H9 (cell line): ENCODE measurements at regions not wholly inside any gene's neighbourhood (a gene's known extent, or its start where the extent isn't known, plus 50 kb on each side); places are given as distances from the start of the nearest gene placed in this dataset.

Experiments used
- DNase-seq: peaks from one replicate; pipeline ENCODE4 v3.0.0-alpha.2; 2017
- H2AFZ ChIP-seq: one replicate; pipeline ENCODE4 v1.6.1; 2013; ENCODE audit warnings: mild to moderate bottlenecking, low read length, control low read depth, moderate library complexity
- H2AK5ac ChIP-seq: 2 replicates; pipeline ENCODE4 v1.6.1; 2013; ENCODE audit warnings: low read length, control low read depth, mixed read lengths; ENCODE audit not compliant: insufficient read length
- H2BK120ac ChIP-seq: one replicate; pipeline ENCODE4 v1.6.1; 2013; ENCODE audit warnings: low read depth, mild to moderate bottlenecking, low read length, control low read depth, inconsistent platforms; ENCODE audit not compliant: poor library complexity, severe bottlenecking
- H2BK12ac ChIP-seq: 2 replicates; pipeline ENCODE4 v1.6.1; 2013; ENCODE audit warnings: low read length, control low read depth, mixed read lengths, low read depth; ENCODE audit not compliant: insufficient read length
- H2BK15ac ChIP-seq: 2 replicates; pipeline ENCODE4 v1.6.1; 2013; ENCODE audit warnings: low read depth, low read length, control low read depth
- H2BK20ac ChIP-seq: one replicate; pipeline ENCODE4 v1.6.1; 2013; ENCODE audit warnings: low read depth, mild to moderate bottlenecking, low read length, control low read depth, inconsistent platforms; ENCODE audit not compliant: poor library complexity, severe bottlenecking
- H2BK5ac ChIP-seq: 2 replicates; pipeline ENCODE4 v1.6.1; 2013; ENCODE audit warnings: low read length, control low read depth, mixed read lengths; ENCODE audit not compliant: insufficient read length
- H3K14ac ChIP-seq: 2 replicates; pipeline ENCODE4 v1.6.1; 2013; ENCODE audit warnings: low read length, control low read depth; ENCODE audit not compliant: insufficient read depth
- H3K18ac ChIP-seq: 2 replicates; pipeline ENCODE4 v1.6.1; 2013; ENCODE audit warnings: low read depth, mild to moderate bottlenecking, mixed read lengths, low read length, control low read depth; ENCODE audit not compliant: insufficient read length
- H3K23ac ChIP-seq: 2 replicates; pipeline ENCODE4 v1.6.1; 2013; ENCODE audit warnings: low read length, control low read depth, mixed read lengths, low read depth; ENCODE audit not compliant: insufficient read length
- H3K23me2 ChIP-seq: 2 replicates; pipeline ENCODE4 v1.6.1; 2013; ENCODE audit warnings: low read depth, mild to moderate bottlenecking, mixed read lengths, low read length, control low read depth; ENCODE audit not compliant: insufficient read length, poor library complexity, severe bottlenecking
- H3K27ac ChIP-seq: 2 replicates; pipeline ENCODE4 v1.5.1; 2013; ENCODE audit warnings: low read length, control low read depth, mixed read lengths, low read depth; ENCODE audit not compliant: insufficient read length
- H3K27me3 ChIP-seq: 2 replicates; pipeline ENCODE4 v1.6.1; 2013; ENCODE audit warnings: low read length, control low read depth, inconsistent platforms; ENCODE audit not compliant: insufficient read depth
- H3K4ac ChIP-seq: 2 replicates; pipeline ENCODE4 v1.6.1; 2013; ENCODE audit warnings: low read depth, mild to moderate bottlenecking, control low read depth, inconsistent platforms, low read length, moderate library complexity
- H3K4me1 ChIP-seq: 2 replicates; pipeline ENCODE4 v1.6.1; 2013; ENCODE audit warnings: low read length, control low read depth, inconsistent platforms; ENCODE audit not compliant: insufficient read depth
- H3K4me2 ChIP-seq: 2 replicates; pipeline ENCODE4 v1.6.1; 2013; ENCODE audit warnings: low read length, control low read depth, mixed read lengths; ENCODE audit not compliant: insufficient read length, insufficient read depth
- H3K56ac ChIP-seq: 2 replicates; pipeline ENCODE4 v1.6.1; 2013; ENCODE audit warnings: low read depth, mild to moderate bottlenecking, mixed read lengths, low read length, control low read depth; ENCODE audit not compliant: insufficient read length
- H3K79me1 ChIP-seq: 2 replicates; pipeline ENCODE4 v1.6.1; 2013; ENCODE audit warnings: low read depth, mild to moderate bottlenecking, moderate library complexity, low read length, control low read depth, inconsistent platforms; ENCODE audit not compliant: insufficient read depth, poor library complexity, severe bottlenecking
- H3K79me2 ChIP-seq: 2 replicates; pipeline ENCODE4 v1.6.1; 2013; ENCODE audit warnings: low read length, control low read depth, inconsistent platforms; ENCODE audit not compliant: insufficient read depth
- H3K9ac ChIP-seq: 2 replicates; pipeline ENCODE4 v1.6.1; 2013; ENCODE audit warnings: low read length, control low read depth, mixed read lengths; ENCODE audit not compliant: insufficient read length; ENCODE audit errors: extremely low read depth
- H3K9me3 ChIP-seq: one replicate; pipeline ENCODE4 v1.6.1; 2013; ENCODE audit warnings: low read depth, low read length, inconsistent platforms; ENCODE audit not compliant: control insufficient read depth
- H3T11ph ChIP-seq: one replicate; pipeline ENCODE4 v1.6.1; 2013; ENCODE audit warnings: mild to moderate bottlenecking, low read length, control low read depth, inconsistent platforms
- H4K20me1 ChIP-seq: one replicate; pipeline ENCODE4 v1.6.1; 2013; ENCODE audit not compliant: control insufficient read depth, insufficient read length, insufficient read depth
- H4K5ac ChIP-seq: 2 replicates; pipeline ENCODE4 v1.6.1; 2013; ENCODE audit warnings: low read depth, mild to moderate bottlenecking, mixed read lengths, low read length, control low read depth; ENCODE audit not compliant: insufficient read length
- H4K8ac ChIP-seq: replicated peaks from 2 replicates; pipeline ENCODE4 v1.6.1; 2013; ENCODE audit warnings: low read length, control low read depth, mixed read lengths, low read depth; ENCODE audit not compliant: insufficient read length
- H4K91ac ChIP-seq: 2 replicates; pipeline ENCODE4 v1.6.1; 2013; ENCODE audit warnings: low read depth, mild to moderate bottlenecking, moderate library complexity, mixed read lengths, low read length, control low read depth; ENCODE audit not compliant: insufficient read length
- H3K27ac Mint-ChIP-seq, 3 experiments: 2 replicates in 2 of 3; 3 replicates in 1 of 3; pipeline ENCODE4 v1.8.0; 2020 to 2021; ENCODE audit warnings: mixed read lengths in 3 of 3, mild to moderate bottlenecking in 1 of 3, moderate library complexity in 1 of 3
- H3K27me3 Mint-ChIP-seq: 2 replicates; pipeline ENCODE4 v1.8.0; 2021; ENCODE audit warnings: low read depth, mild to moderate bottlenecking, moderate library complexity, mixed read lengths
- H3K36me3 Mint-ChIP-seq, 3 experiments: 2 replicates in 2 of 3; 3 replicates in 1 of 3; pipeline ENCODE4 v1.8.0; 2020 to 2021; ENCODE audit warnings: low read depth in 3 of 3, mixed read lengths in 3 of 3; ENCODE audit not compliant: insufficient read depth in 1 of 3
- H3K4me1 Mint-ChIP-seq, 2 experiments: 2 replicates each; pipeline ENCODE4 v1.8.0; 2020; ENCODE audit warnings: mixed read lengths in 2 of 2
- H3K4me3 Mint-ChIP-seq, 2 experiments: 2 replicates in 1 of 2; 3 replicates in 1 of 2; pipeline ENCODE4 v1.8.0; 2020 to 2021; ENCODE audit warnings: mild to moderate bottlenecking in 2 of 2, mixed read lengths in 2 of 2, moderate library complexity in 1 of 2
- H3K9me3 Mint-ChIP-seq, 2 experiments: 2 replicates in 1 of 2; 3 replicates in 1 of 2; pipeline ENCODE4 v1.8.0; 2020; ENCODE audit warnings: mild to moderate bottlenecking in 2 of 2, mixed read lengths in 2 of 2, moderate library complexity in 1 of 2
- CTCF ChIP-seq: fragments of 200-600 bp; sonication (generic); conservative IDR thresholded peaks from 3 replicates; pipeline ENCODE4 v1.8.0; 2021; ENCODE audit warnings: antibody characterized with exemption, mild to moderate bottlenecking
- WGBS: extraction: QIAGEN DNeasy Blood & Tissue Kit; methylation state at CpG from one replicate; pipeline ENCODE4 v1.1.7; 2013; ENCODE audit warnings: missing lambda C conversion rate, low lambda C conversion rate, mixed read lengths; ENCODE audit not compliant: insufficient read length; ENCODE audit errors: extremely low coverage; 5-methylcytosine and 5-hydroxymethylcytosine counted together

GRCh38 chr16:54438469-54438868 is 151.9 kb upstream of the IRX3 start:
- Mint-ChIP-seq H3K36me3 (no peaks in the 10 kb centered on the region; a peak in 1 of 7 replicates), H3K4me3 (no peak overlapping the region), H3K9me3 (peaks cover 0 to 4% of the 10 kb centered on the region in 2 experiments; a peak in 1 of 5 replicates), H3K4me1 (no peaks in the 10 kb centered on the region), H3K27ac (no peak overlapping the region), H3K27me3 (peaks cover 53% of the 10 kb centered on the region)
- TF ChIP-seq CTCF: no peak
- Histone ChIP-seq H2BK15ac (no peak overlapping the region), H3K4me2 (no peak overlapping the region), H3K79me1 (no peaks in the 10 kb centered on the region), H2AK5ac (no peak overlapping the region), H2BK120ac (no peak overlapping the region), H3K14ac (no peak overlapping the region), H4K8ac (no peak overlapping the region), H4K91ac (no peak overlapping the region), H3K23ac (no peak overlapping the region), H3K79me2 (no peaks in the 10 kb centered on the region), H3K27me3 (no peaks in the 10 kb centered on the region), H3K4me1 (no peaks in the 10 kb centered on the region), H3K27ac (no peak overlapping the region), H3K4ac (no peak overlapping the region), H3K9ac (no peak overlapping the region), H3K56ac (no peak overlapping the region), H2AFZ (no peak overlapping the region), H2BK20ac (no peak overlapping the region), H4K20me1 (no peaks in the 10 kb centered on the region), H3K23me2 (no peaks in the 10 kb centered on the region), H2BK12ac (no peak overlapping the region), H3T11ph (no peak overlapping the region), H3K18ac (no peak overlapping the region), H3K9me3 (no peaks in the 10 kb centered on the region), H2BK5ac (no peak overlapping the region), H4K5ac (no peak overlapping the region)
- whole genome bisulfite sequencing: no CpG with 5 or more reads among the region's 3 CpGs
- DNase-seq: no peak
